ENCODE measurements at regions not wholly inside any gene's neighbourhood (a gene's known extent, or its start where the extent isn't known, plus 50 kb on each side); places are given as distances from the start of the nearest gene placed in this dataset.
"Not testable (repeated sequence)": the region's sequence is repeated elsewhere in the genome, so short reads cannot be mapped to it uniquely, and the experiment has no call there.

DNA sequence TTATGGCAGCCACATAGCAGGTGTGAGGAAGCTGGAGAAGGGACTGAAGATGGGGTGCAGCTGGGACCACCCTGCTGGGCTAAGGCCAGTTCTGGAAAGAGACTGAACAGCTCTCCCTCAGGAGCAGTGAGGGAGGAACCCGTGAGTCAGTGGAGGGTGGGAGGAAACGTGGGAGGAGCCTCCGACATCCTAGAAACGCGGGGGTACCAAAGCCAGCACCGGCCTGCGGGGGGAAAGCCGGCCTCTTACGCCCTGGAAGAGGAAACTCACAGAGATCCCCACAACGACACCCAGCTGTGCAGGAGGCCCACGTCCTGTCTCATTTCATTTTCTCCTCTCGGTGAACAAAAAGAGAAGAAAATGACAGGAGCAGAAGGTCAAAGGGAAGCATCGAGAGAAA is 185.8 kb upstream of the IRX4 start:
- Histone ChIP-seq H3K36me3 (ENCODE audit: control insufficient read depth, insufficient read depth, low read length) (no peaks in the 10 kb centered on the region), H3K4me3 (ENCODE audit: low read depth, low read length) (no peak overlapping the region), H3K4me1 (ENCODE audit: control insufficient read depth, insufficient read depth, low read length) (no peaks in the 10 kb centered on the region), H3K9me3 (ENCODE audit: control insufficient read depth, insufficient read depth, low read length) (no peaks in the 10 kb centered on the region), H3K9ac (ENCODE audit: low read depth, low read length) (no peak overlapping the region), H3K27ac (ENCODE audit: low read depth, low read length) (no peak overlapping the region), H3K27me3 (ENCODE audit: control insufficient read depth, insufficient read depth, low read length) (no peaks in the 10 kb centered on the region)

DNA sequence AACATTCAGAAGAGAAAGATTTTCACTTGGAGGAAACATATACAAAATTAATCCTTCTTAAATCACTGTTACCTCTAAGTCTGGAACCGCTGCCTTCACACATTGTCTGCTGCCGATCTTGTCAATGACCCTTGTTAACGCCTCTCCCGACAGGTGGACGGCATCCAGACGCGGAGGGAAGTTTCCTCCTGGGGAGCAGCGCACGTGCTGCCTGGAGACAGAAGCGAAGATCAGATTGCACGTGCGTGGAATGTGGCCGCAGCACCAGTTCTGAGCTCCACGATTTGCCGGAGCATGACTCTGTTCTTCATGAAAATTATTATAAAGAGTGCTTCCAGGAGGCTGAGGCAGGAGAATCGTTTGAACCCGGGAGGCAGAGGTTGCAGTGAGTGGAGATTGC is 183.6 kb upstream of the IRX4 start:
- Histone ChIP-seq H3K4me3 (ENCODE audit: low read depth, low read length) (no peak overlapping the region), H3K9ac (ENCODE audit: low read depth, low read length) (no peak overlapping the region), H3K27me3 (ENCODE audit: control insufficient read depth, insufficient read depth, low read length) (no peaks in the 10 kb centered on the region), H3K4me1 (ENCODE audit: control insufficient read depth, insufficient read depth, low read length) (no peaks in the 10 kb centered on the region), H3K9me3 (ENCODE audit: control insufficient read depth, insufficient read depth, low read length) (no peaks in the 10 kb centered on the region), H3K27ac (ENCODE audit: low read depth, low read length) (no peak overlapping the region), H3K36me3 (ENCODE audit: control insufficient read depth, insufficient read depth, low read length) (no peaks in the 10 kb centered on the region)

DNA sequence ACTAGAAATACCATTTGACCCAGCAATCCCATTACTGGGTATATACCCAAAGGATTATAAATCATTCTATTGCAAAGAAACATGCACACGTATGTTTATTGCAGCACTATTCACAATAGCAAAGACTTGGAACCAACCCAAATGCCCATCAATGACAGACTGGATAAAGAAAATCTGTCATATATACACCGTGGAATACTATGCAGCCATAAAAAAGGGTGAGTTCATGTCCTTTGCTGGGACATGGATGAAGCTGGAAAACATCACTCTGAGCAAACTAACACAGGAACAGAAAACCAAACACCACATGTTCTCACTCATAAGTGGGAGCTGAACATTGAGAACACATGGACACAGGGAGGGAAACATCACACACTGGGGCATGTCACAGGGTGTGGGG is 180.7 kb upstream of the IRX4 start:
- not testable (repeated sequence) for H3K36me3 ChIP-seq (ENCODE audit: control insufficient read depth, insufficient read depth, low read length); H3K9ac ChIP-seq (ENCODE audit: low read depth, low read length); H3K27ac ChIP-seq (ENCODE audit: low read depth, low read length); H3K9me3 ChIP-seq (ENCODE audit: control insufficient read depth, insufficient read depth, low read length); H3K27me3 ChIP-seq (ENCODE audit: control insufficient read depth, insufficient read depth, low read length); H3K4me3 ChIP-seq (ENCODE audit: low read depth, low read length); H3K4me1 ChIP-seq (ENCODE audit: control insufficient read depth, insufficient read depth, low read length)

DNA sequence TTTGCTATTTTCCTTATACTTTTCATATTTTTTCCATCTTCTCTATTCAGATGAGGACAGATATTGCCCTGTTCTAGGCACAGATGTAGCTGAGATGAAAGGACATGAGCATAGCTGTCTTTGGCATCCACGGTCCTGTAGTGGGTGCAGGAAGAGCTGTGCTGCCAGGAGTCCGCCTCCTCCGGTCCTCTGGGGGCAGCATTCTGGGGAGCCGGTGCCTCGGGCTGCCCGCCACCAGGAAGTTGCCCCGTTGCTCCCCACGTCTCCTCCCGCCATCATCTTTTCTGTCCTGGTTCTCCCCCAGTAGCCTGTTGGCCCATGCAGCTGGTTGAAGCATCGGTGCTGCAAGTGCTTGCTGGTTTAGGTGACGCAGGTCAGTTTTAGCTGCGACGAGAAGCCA is 170.0 kb upstream of the IRX4 start:
- no peaks in the 10 kb centered on the region for H3K27me3 ChIP-seq (ENCODE audit: control insufficient read depth, insufficient read depth, low read length)

DNA sequence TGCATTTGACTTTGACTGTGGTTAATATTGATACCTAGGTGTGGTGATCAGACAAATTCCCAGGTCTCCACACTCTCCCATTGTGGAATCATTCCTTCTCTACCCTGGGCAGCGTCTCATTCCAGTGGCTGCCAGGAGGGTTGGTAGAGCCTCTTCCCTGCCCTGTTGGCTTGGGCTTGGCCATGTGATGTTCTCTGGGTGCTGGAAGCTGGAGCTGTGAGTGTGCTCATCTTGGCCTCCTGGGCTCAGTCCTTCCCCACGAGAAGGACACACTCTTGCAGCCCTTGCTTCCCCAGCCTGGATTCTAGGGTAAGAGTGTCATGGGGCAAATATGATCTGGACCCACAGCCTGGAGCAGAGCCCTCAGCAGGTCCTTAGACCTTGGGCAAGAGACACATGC is 167.2 kb upstream of the IRX4 start:
- H3K27me3 ChIP-seq (ENCODE audit: control insufficient read depth, insufficient read depth, low read length), result no peaks in the 10 kb centered on the region
- H3K4me1 ChIP-seq (ENCODE audit: control insufficient read depth, insufficient read depth, low read length), result peaks cover 6% of the 10 kb centered on the region; the same call in 1 of the 2 replicates
- H3K4me3 ChIP-seq (ENCODE audit: low read depth, low read length), result no peak overlapping the region
- no peaks in the 10 kb centered on the region for H3K9me3 ChIP-seq (ENCODE audit: control insufficient read depth, insufficient read depth, low read length)
- no peak overlapping the region for H3K27ac ChIP-seq (ENCODE audit: low read depth, low read length)
- H3K36me3 ChIP-seq (ENCODE audit: control insufficient read depth, insufficient read depth, low read length), result no peaks in the 10 kb centered on the region
- no peak overlapping the region for H3K9ac ChIP-seq (ENCODE audit: low read depth, low read length)

More for the DNA sequence above, 170.0 kb upstream of the IRX4 start:
- H3K9me3 ChIP-seq (ENCODE audit: control insufficient read depth, insufficient read depth, low read length), result peaks cover 3% of the 10 kb centered on the region
- no peak overlapping the region for H3K4me3 ChIP-seq (ENCODE audit: low read depth, low read length)
- H3K27ac ChIP-seq (ENCODE audit: low read depth, low read length), result no peak overlapping the region
- peaks cover 6% of the 10 kb centered on the region; the same call in 1 of the 2 replicates for H3K4me1 ChIP-seq (ENCODE audit: control insufficient read depth, insufficient read depth, low read length)
- no peak overlapping the region for H3K9ac ChIP-seq (ENCODE audit: low read depth, low read length)
- no peaks in the 10 kb centered on the region for H3K36me3 ChIP-seq (ENCODE audit: control insufficient read depth, insufficient read depth, low read length)

DNA sequence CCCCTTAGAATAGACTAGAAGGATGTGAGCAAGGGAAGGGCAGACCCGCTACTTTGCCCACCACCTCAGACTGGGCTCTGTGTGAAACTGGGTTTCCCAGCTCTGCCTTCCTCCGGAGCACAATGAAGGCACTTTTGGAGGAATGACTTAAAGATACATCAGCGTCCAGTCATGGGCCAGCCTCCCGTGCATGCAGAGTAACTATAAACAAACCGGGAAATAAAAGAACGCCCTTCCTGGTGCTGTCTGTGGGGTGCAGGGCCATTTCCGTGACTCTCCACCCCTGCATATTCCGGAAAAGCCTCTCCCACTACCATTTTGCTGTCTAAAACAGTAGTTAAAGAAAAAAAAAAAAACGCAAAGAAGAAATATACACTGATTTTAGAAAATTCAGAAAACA is 165.9 kb upstream of the IRX4 start:
- no peaks in the 10 kb centered on the region for H3K9me3 ChIP-seq (ENCODE audit: control insufficient read depth, insufficient read depth, low read length)
- no peak overlapping the region for H3K27ac ChIP-seq (ENCODE audit: low read depth, low read length)
- H3K4me1 ChIP-seq (ENCODE audit: control insufficient read depth, insufficient read depth, low read length), result peaks cover 6% of the 10 kb centered on the region; the same call in 1 of the 2 replicates
- no peak overlapping the region for H3K4me3 ChIP-seq (ENCODE audit: low read depth, low read length)
- no peak overlapping the region for H3K9ac ChIP-seq (ENCODE audit: low read depth, low read length)
- no peaks in the 10 kb centered on the region for H3K27me3 ChIP-seq (ENCODE audit: control insufficient read depth, insufficient read depth, low read length)
- H3K36me3 ChIP-seq (ENCODE audit: control insufficient read depth, insufficient read depth, low read length), result no peaks in the 10 kb centered on the region

DNA sequence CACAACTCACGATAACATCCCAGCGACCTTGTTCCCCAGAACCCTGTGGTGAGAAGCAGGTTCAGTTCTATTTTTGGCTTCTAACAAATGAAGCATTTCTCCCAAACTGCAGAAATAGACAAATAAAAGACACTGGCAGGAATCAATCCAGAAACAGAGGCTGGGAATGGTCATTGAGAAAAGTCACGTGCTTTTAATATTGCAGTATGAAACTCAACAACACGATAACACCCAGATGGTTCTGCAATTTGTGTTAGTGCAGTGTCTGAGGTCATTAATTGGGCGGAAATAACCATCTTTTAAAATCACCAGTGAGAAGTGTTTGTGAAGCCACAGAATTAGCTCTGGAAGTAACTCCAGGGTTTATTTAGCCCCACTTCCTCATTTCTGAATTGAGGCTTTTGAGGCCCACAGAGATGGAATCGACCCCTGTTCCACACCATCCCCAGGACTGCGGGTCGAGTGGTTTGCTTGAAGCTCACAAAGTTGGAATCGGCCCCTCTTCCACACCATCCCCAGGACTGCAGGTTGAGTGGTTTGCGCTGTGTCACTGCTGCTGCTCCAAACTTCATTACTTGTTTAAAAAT is 164.7 kb upstream of the IRX4 start:
- Histone ChIP-seq H3K4me1 (ENCODE audit: control insufficient read depth, insufficient read depth, low read length) (peaks cover 6% of the 10 kb centered on the region; the same call in 1 of the 2 replicates), H3K36me3 (ENCODE audit: control insufficient read depth, insufficient read depth, low read length) (no peaks in the 10 kb centered on the region), H3K9ac (ENCODE audit: low read depth, low read length) (no peak overlapping the region), H3K27ac (ENCODE audit: low read depth, low read length) (no peak overlapping the region), H3K9me3 (ENCODE audit: control insufficient read depth, insufficient read depth, low read length) (no peaks in the 10 kb centered on the region), H3K27me3 (ENCODE audit: control insufficient read depth, insufficient read depth, low read length) (no peaks in the 10 kb centered on the region), H3K4me3 (ENCODE audit: low read depth, low read length) (no peak overlapping the region)

DNA sequence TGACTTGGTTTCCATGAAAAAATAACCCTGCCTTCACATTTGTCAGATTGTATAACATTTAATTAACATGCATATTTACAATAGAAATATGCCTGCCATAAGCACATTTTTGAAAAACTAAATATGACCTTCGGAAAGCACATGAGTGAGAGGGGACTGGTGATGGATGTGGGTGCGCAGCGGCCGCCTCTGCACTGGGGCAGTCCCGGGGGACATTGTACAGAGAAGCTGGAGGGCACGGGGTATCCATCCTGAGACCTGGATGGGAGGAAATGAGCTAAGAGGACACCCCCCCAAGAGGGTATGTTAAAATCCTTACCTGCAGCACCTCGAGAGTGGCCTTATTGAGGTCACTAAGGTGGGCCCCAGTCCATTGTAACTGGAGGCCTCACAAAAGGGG is 161.3 kb upstream of the IRX4 start:
- H3K9ac ChIP-seq (ENCODE audit: low read depth, low read length), result no peak overlapping the region
- H3K36me3 ChIP-seq (ENCODE audit: control insufficient read depth, insufficient read depth, low read length), result no peaks in the 10 kb centered on the region
- no peak overlapping the region for H3K4me3 ChIP-seq (ENCODE audit: low read depth, low read length)
- no peaks in the 10 kb centered on the region for H3K9me3 ChIP-seq (ENCODE audit: control insufficient read depth, insufficient read depth, low read length)
- H3K4me1 ChIP-seq (ENCODE audit: control insufficient read depth, insufficient read depth, low read length), result no peaks in the 10 kb centered on the region
- no peak overlapping the region for H3K27ac ChIP-seq (ENCODE audit: low read depth, low read length)
- no peaks in the 10 kb centered on the region for H3K27me3 ChIP-seq (ENCODE audit: control insufficient read depth, insufficient read depth, low read length)

DNA sequence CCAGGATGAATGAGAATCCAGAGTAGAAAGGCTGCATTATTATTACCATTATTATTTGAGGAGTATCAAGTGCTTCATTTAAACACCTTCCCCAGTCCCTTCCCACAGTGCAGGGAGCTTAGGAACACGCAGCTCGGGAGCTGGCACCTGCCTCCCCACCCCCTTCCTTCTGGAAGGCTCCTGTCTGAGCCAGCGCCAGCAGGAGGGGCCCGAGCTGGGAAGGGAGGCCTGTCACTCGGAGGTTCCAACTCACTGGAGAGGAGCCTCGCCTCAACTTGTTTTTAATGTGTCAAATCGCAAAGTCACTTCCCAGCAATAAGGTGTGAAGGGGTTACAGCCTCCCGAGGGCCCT is 156.4 kb upstream of the IRX4 start:
- Histone ChIP-seq H3K9ac (ENCODE audit: low read depth, low read length) (no peak overlapping the region), H3K4me3 (ENCODE audit: low read depth, low read length) (no peak overlapping the region), H3K36me3 (ENCODE audit: control insufficient read depth, insufficient read depth, low read length) (no peaks in the 10 kb centered on the region), H3K9me3 (ENCODE audit: control insufficient read depth, insufficient read depth, low read length) (no peaks in the 10 kb centered on the region), H3K4me1 (ENCODE audit: control insufficient read depth, insufficient read depth, low read length) (no peaks in the 10 kb centered on the region), H3K27me3 (ENCODE audit: control insufficient read depth, insufficient read depth, low read length) (no peaks in the 10 kb centered on the region; the same call in 1 of the 2 replicates), H3K27ac (ENCODE audit: low read depth, low read length) (no peak overlapping the region)

DNA sequence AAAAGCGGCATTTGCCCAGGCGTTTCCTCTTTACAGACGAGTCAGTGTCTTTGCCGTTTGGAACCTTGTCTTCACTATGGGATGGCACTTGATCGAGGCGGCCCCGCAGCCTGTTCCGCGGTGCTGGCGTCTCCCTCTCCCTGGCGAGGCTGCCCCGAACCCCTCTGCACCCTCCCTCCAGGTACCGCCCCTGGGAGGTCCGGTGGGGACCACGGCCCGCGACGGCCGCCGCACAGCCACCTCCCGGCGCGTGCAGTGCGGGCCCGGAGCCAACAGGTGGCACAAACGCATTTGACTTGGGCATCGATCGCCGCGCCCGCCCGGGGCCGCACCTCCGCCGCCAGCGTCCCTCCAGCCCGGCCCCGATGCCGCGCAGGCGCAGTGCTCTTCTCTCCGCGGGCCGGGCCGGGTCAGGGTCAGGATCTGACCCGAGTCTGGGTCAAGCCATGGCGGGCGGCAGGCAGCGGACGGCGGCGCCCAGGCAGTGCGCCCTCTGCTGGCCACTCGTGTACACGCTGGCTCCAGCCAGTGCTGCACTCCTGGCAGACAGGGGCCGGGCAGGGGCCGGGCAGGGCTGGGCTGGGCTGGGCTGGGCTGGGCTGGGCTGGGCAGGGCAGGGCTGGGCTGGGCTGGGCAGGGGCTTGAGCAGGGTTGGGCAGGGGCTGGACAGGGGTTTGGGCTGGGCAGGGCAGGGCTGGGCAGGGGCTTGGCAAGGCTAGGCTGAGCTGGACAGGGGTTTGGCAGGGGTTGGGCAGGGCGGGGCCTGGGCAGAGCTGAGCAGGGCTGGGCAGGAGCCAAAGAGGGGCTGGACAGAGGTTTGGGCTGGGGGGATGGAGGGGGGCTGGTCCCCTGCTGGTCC is 155.8 kb upstream of the IRX4 start:
- H3K36me3 ChIP-seq (ENCODE audit: control insufficient read depth, insufficient read depth, low read length), result no peaks in the 10 kb centered on the region
- peak overlapping the region; percentile 68 for H3K4me3 ChIP-seq (ENCODE audit: low read depth, low read length)
- peaks cover under 1% of the 10 kb centered on the region; the same call in 1 of the 2 replicates for H3K27me3 ChIP-seq (ENCODE audit: control insufficient read depth, insufficient read depth, low read length)
- H3K9me3 ChIP-seq (ENCODE audit: control insufficient read depth, insufficient read depth, low read length), result no peaks in the 10 kb centered on the region
- H3K4me1 ChIP-seq (ENCODE audit: control insufficient read depth, insufficient read depth, low read length), result no peaks in the 10 kb centered on the region
- H3K27ac ChIP-seq (ENCODE audit: low read depth, low read length), result no peak overlapping the region
- no peak overlapping the region for H3K9ac ChIP-seq (ENCODE audit: low read depth, low read length)

DNA sequence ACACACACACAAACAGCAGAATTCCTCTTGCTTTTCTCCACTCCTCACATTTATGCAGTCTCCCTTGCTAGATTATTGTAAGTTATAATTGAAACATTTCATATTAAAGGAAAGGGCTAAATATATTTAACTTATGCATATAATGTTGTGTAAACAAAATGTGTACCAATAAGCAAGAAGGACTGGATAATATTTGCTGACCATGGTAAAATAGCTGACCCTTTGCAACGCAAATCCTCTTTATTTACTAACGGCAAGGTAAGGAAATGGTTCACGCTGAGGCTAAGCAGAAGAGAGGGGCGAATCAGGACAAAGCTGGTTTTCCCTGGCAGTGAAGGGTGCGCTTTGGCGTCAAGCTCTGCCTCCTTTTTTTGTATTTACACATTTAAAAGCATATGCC is 154.2 kb upstream of the IRX4 start:
- H3K36me3 ChIP-seq (ENCODE audit: control insufficient read depth, insufficient read depth, low read length), result no peaks in the 10 kb centered on the region
- no peak overlapping the region for H3K27ac ChIP-seq (ENCODE audit: low read depth, low read length)
- H3K27me3 ChIP-seq (ENCODE audit: control insufficient read depth, insufficient read depth, low read length), result peaks cover 12% of the 10 kb centered on the region
- H3K4me3 ChIP-seq (ENCODE audit: low read depth, low read length), result no peak overlapping the region
- no peaks in the 10 kb centered on the region for H3K9me3 ChIP-seq (ENCODE audit: control insufficient read depth, insufficient read depth, low read length)
- H3K4me1 ChIP-seq (ENCODE audit: control insufficient read depth, insufficient read depth, low read length), result no peaks in the 10 kb centered on the region
- no peak overlapping the region for H3K9ac ChIP-seq (ENCODE audit: low read depth, low read length)
